ENCODE measurements at regions not wholly inside any gene's neighbourhood (a gene's known extent, or its start where the extent isn't known, plus 50 kb on each side); places are given as distances from the start of the nearest gene placed in this dataset.
A peak's percentile ranks its signal among the peaks of the same experiment; 100 is the strongest.

- Mint-ChIP-seq H3K4me3 (no peak overlapping the region), H3K4me1 (no peaks in the 10 kb centered on the region), H3K27me3 (ENCODE audit: insufficient read depth) (no peaks in the 10 kb centered on the region), H3K27ac (no peak overlapping the region), H3K9me3 (no peaks in the 10 kb centered on the region), H3K36me3 (ENCODE audit: low read depth) (no peaks in the 10 kb centered on the region)
- no peaks in the 10 kb centered on the region for H3K27me3 ChIP-seq (ENCODE audit: control insufficient read depth, insufficient read depth, low read length, poor library complexity, severe bottlenecking)
- no peak for TF ChIP-seq CTCF (conservative IDR thresholded peaks at IDR 0.05)
- H3K4me1 ChIP-seq (ENCODE audit: control insufficient read depth, insufficient read depth, low read length): no peaks in the 10 kb centered on the region
- H3K36me3 ChIP-seq (ENCODE audit: control insufficient read depth, insufficient read depth, low read length): no peaks in the 10 kb centered on the region
- DNase-seq: no peak
- H3K9ac ChIP-seq (ENCODE audit: extremely low read depth, low read length, poor library complexity, severe bottlenecking): no peak overlapping the region
- no peak overlapping the region for H3K27ac ChIP-seq (ENCODE audit: low read depth, low read length)
- no peaks in the 10 kb centered on the region for H3K9me3 ChIP-seq (ENCODE audit: control insufficient read depth, low read length)
- H3K4me3 ChIP-seq (ENCODE audit: low read length): no peak overlapping the region
- WGBS, 2 experiments (ENCODE audit: insufficient coverage in 1 of 2, insufficient read length in 1 of 2): 100% methylated on average over 1 of the region's 1 CpG; no CpG with 5 or more reads in 1 of the 2 experiments
Observed at GRCh38 chr5:18333841-18334240, 699.6 kb downstream of the TAF11L14 start.

GRCh38 chr5:18334949-18335348 lies 700.7 kb downstream of the TAF11L14 start:
- no peak overlapping the region for H3K4me3 ChIP-seq (ENCODE audit: low read length)
- H3K27ac Mint-ChIP-seq: no peak overlapping the region
- no peak overlapping the region for H3K27ac ChIP-seq (ENCODE audit: low read depth, low read length)
- no peaks in the 10 kb centered on the region for H3K4me1 ChIP-seq (ENCODE audit: control insufficient read depth, insufficient read depth, low read length)
- no peaks in the 10 kb centered on the region for H3K4me1 Mint-ChIP-seq
- no peak overlapping the region for H3K9ac ChIP-seq (ENCODE audit: extremely low read depth, low read length, poor library complexity, severe bottlenecking)
- no peaks in the 10 kb centered on the region for H3K27me3 Mint-ChIP-seq (ENCODE audit: insufficient read depth)
- no peak for DNase-seq
- WGBS, 2 experiments (ENCODE audit: insufficient coverage in 1 of 2, insufficient read length in 1 of 2): 96% methylated on average over 3 of the region's 5 CpGs; no CpG with 5 or more reads in 1 of the 2 experiments
- no peaks in the 10 kb centered on the region for H3K9me3 ChIP-seq (ENCODE audit: control insufficient read depth, low read length)
- TF ChIP-seq CTCF (conservative IDR thresholded peaks at IDR 0.05): no peak
- H3K9me3 Mint-ChIP-seq: no peaks in the 10 kb centered on the region
- H3K27me3 ChIP-seq (ENCODE audit: control insufficient read depth, insufficient read depth, low read length, poor library complexity, severe bottlenecking): no peaks in the 10 kb centered on the region
- H3K36me3 ChIP-seq (ENCODE audit: control insufficient read depth, insufficient read depth, low read length): no peaks in the 10 kb centered on the region
- H3K36me3 Mint-ChIP-seq (ENCODE audit: low read depth): no peaks in the 10 kb centered on the region
- H3K4me3 Mint-ChIP-seq: no peak overlapping the region

GRCh38 chr5:18354828-18355227 lies 720.6 kb downstream of the TAF11L14 start:
- no peak overlapping the region for H3K4me3 Mint-ChIP-seq
- no peaks in the 10 kb centered on the region for H3K36me3 Mint-ChIP-seq (ENCODE audit: low read depth)
- H3K9me3 Mint-ChIP-seq: no peaks in the 10 kb centered on the region
- no peaks in the 10 kb centered on the region for H3K27me3 Mint-ChIP-seq (ENCODE audit: insufficient read depth)
- Histone ChIP-seq H3K9ac (ENCODE audit: extremely low read depth, low read length, poor library complexity, severe bottlenecking) (no peak overlapping the region), H3K4me1 (ENCODE audit: control insufficient read depth, insufficient read depth, low read length) (no peaks in the 10 kb centered on the region), H3K4me3 (ENCODE audit: low read length) (no peak overlapping the region), H3K27ac (ENCODE audit: low read depth, low read length) (no peak overlapping the region), H3K9me3 (ENCODE audit: control insufficient read depth, low read length) (no peaks in the 10 kb centered on the region), H3K36me3 (ENCODE audit: control insufficient read depth, insufficient read depth, low read length) (no peaks in the 10 kb centered on the region), H3K27me3 (ENCODE audit: control insufficient read depth, insufficient read depth, low read length, poor library complexity, severe bottlenecking) (no peaks in the 10 kb centered on the region)
- no peaks in the 10 kb centered on the region for H3K4me1 Mint-ChIP-seq
- 92 to 94% methylated on average over 3 of the region's 3 CpGs for WGBS, 2 experiments (ENCODE audit: insufficient coverage in 1 of 2, insufficient read length in 1 of 2)
- H3K27ac Mint-ChIP-seq: no peak overlapping the region
- no peak for DNase-seq
- peak; percentile 55 for TF ChIP-seq CTCF (conservative IDR thresholded peaks at IDR 0.05)

Data from endodermal cell (in vitro differentiated cells).